ENCODE measurements at regions not wholly inside any gene's neighbourhood (a gene's known extent, or its start where the extent isn't known, plus 50 kb on each side); places are given as distances from the start of the nearest gene placed in this dataset.

DNA sequence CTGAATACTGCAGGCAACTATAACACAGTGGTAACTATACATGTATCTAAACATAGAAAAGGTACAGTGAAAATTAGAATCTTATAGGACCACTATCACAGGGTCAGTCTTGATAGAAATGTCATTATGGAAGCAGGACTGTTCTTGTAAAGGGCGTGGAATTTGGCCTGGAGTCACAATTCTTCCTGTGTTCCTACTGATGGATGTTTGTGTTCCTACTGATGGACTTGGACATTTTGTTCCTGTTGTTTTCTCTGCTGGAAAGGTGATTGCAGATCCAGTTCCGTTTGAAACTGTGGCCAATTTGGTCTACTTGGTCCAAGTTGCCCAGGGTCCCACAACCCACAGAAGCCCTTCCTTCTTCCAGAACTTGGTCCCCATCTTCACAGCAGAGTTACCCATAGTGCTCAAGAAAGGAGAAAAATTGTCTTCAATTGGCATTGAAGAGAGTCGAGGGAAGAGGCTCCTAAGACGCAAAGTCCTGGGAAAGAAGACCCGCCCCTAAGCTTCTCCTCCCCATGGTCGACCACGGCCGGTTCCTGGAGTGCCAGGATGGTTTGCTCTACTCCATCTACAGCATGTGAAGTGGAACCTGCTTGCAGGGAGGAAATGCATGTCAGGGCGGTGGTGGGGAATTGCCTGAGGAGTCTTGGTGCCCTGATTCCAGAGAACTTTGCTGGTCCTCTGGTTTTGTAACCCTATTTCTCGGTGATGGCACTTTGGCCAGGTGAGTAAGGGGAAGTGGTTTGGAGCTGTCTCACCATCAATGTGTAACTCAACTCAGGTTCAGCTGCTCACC lies 102.8 kb upstream of the RAB12 start:
- Histone ChIP-seq H3K27ac (replicated peaks) (no peak overlapping the region), H3K4me1 (no peaks in the 10 kb centered on the region), H3K36me3 (no peaks in the 10 kb centered on the region), H3K27me3 (ENCODE audit: low read depth) (no peaks in the 10 kb centered on the region), H3K9me3 (replicated peaks) (no peaks in the 10 kb centered on the region), H3K4me3 (no peak overlapping the region)
- no peak for DNase-seq
- TF ChIP-seq, protein P1, sequence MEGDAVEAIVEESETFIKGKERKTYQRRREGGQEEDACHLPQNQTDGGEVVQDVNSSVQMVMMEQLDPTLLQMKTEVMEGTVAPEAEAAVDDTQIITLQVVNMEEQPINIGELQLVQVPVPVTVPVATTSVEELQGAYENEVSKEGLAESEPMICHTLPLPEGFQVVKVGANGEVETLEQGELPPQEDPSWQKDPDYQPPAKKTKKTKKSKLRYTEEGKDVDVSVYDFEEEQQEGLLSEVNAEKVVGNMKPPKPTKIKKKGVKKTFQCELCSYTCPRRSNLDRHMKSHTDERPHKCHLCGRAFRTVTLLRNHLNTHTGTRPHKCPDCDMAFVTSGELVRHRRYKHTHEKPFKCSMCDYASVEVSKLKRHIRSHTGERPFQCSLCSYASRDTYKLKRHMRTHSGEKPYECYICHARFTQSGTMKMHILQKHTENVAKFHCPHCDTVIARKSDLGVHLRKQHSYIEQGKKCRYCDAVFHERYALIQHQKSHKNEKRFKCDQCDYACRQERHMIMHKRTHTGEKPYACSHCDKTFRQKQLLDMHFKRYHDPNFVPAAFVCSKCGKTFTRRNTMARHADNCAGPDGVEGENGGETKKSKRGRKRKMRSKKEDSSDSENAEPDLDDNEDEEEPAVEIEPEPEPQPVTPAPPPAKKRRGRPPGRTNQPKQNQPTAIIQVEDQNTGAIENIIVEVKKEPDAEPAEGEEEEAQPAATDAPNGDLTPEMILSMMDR (IDR thresholded peaks at IDR 0.05; ENCODE audit: borderline replicate concordance) = no peak
- intact Hi-C loops (cut with micrococcal nuclease) = no loop called here

- Histone ChIP-seq H3K27ac (replicated peaks) (no peak overlapping the region), H3K4me3 (no peak overlapping the region), H3K9me3 (replicated peaks) (no peaks in the 10 kb centered on the region), H3K36me3 (no peaks in the 10 kb centered on the region), H3K27me3 (ENCODE audit: low read depth) (no peaks in the 10 kb centered on the region), H3K4me1 (no peaks in the 10 kb centered on the region)
- no peak for DNase-seq
- intact Hi-C loops (cut with micrococcal nuclease) = no loop called here
- TF ChIP-seq, protein P1 (IDR thresholded peaks at IDR 0.05; ENCODE audit: borderline replicate concordance) = no peak
Measured at GRCh38 chr18:8507361-8507760, 101.9 kb upstream of the RAB12 start.

GRCh38 chr18:8507915-8508705 lies 101.1 kb upstream of the RAB12 start:
- Histone ChIP-seq H3K27ac (replicated peaks) (no peak overlapping the region), H3K4me3 (no peak overlapping the region), H3K36me3 (no peaks in the 10 kb centered on the region), H3K9me3 (replicated peaks) (no peaks in the 10 kb centered on the region), H3K27me3 (ENCODE audit: low read depth) (no peaks in the 10 kb centered on the region), H3K4me1 (no peaks in the 10 kb centered on the region)
- DNase-seq = no peak
- intact Hi-C loops (cut with micrococcal nuclease) = no loop called here
- TF ChIP-seq, protein P1 (IDR thresholded peaks at IDR 0.05; ENCODE audit: borderline replicate concordance) = no peak

- intact Hi-C loops (cut with micrococcal nuclease) = no loop called here
- no peak overlapping the region for H3K27ac ChIP-seq (replicated peaks)
Measured at GRCh38 chr18:8513249-8513648, 96.0 kb upstream of the RAB12 start.

DNA sequence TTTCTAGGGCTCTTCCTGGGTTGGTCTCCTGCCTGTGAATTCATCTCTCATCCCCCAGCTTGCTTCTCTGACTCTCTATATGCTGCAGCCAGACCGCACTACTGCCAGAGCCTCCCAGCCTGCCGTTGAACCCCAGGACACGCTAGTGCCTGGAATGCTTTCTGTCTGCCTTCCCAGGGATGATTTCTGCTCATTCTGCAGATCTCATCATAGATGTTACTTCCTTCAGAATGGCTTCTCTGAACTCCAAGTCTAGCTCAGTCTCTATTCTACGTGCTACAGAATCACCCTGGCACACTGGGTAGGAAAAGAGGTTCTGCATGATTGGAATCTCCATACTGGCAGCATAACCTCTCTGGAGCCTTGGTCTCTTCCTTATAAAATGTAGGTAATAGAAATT lies 94.8 kb upstream of the RAB12 start:
- H3K4me1 ChIP-seq = no peaks in the 10 kb centered on the region
- no peak overlapping the region for H3K27ac ChIP-seq (replicated peaks)
- H3K27me3 ChIP-seq (ENCODE audit: low read depth) = no peaks in the 10 kb centered on the region
- TF ChIP-seq, protein P1 (IDR thresholded peaks at IDR 0.05; ENCODE audit: borderline replicate concordance) = no peak
- intact Hi-C loops (cut with micrococcal nuclease) = no loop called here
- DNase-seq = no peak
- H3K4me3 ChIP-seq = no peak overlapping the region
- no peaks in the 10 kb centered on the region for H3K36me3 ChIP-seq
- H3K9me3 ChIP-seq (replicated peaks) = no peaks in the 10 kb centered on the region

More at GRCh38 chr18:8513249-8513648, 96.0 kb upstream of the RAB12 start:
- H3K4me1 ChIP-seq = no peaks in the 10 kb centered on the region
- H3K36me3 ChIP-seq = no peaks in the 10 kb centered on the region
- DNase-seq = no peak
- no peaks in the 10 kb centered on the region for H3K27me3 ChIP-seq (ENCODE audit: low read depth)
- TF ChIP-seq, protein P1 (IDR thresholded peaks at IDR 0.05; ENCODE audit: borderline replicate concordance) = no peak
- no peak overlapping the region for H3K4me3 ChIP-seq
- H3K9me3 ChIP-seq (replicated peaks) = no peaks in the 10 kb centered on the region
